Adrenal gland (tissue), 9 donors: ENCODE measurements at regions not wholly inside any gene's neighbourhood (a gene's known extent, or its start where the extent isn't known, plus 50 kb on each side); places are given as distances from the start of the nearest gene placed in this dataset.

Experiments used
- DNase-seq, 7 donors: peaks; one replicate each; pipeline ENCODE4 v3.0.0-alpha.2; 2019 to 2020
- H3K27ac ChIP-seq, 5 donors: fragments of 200-600 bp; sonication (generic) in 4 of 5; 1 replicate in 3 of 5; 2 replicates in 2 of 5; pipeline versions ENCODE4 v1.5.1 to v1.8.0; 2016 to 2020; ENCODE audit warnings: mild to moderate bottlenecking in 1 of 5
- H3K27me3 ChIP-seq: fragments of 200-600 bp; 2 replicates; pipeline ENCODE4 v1.8.0; 2021
- H3K36me3 ChIP-seq, 2 donors: fragments of 200-600 bp; replicated peaks in 1 of 2; 1 replicate in 1 of 2; 2 replicates in 1 of 2; pipeline versions ENCODE4 v1.5.1 to v1.8.0; 2018 to 2022
- H3K4me1 ChIP-seq, 2 donors: fragments of 200-600 bp; replicated peaks in 1 of 2; 1 replicate in 1 of 2; 2 replicates in 1 of 2; pipeline versions ENCODE4 v1.5.1 to v1.8.0; 2018 to 2021
- H3K4me3 ChIP-seq, 4 donors: fragments of 200-600 bp; sonication (generic) in 3 of 4; one replicate each; pipeline ENCODE4 v1.5.1; 2016 to 2018
- H3K9me3 ChIP-seq, 3 donors: fragments of 200-600 bp; sonication (generic) in 1 of 3; replicated peaks in 1 of 3; 1 replicate in 2 of 3; 2 replicates in 1 of 3; pipeline versions ENCODE4 v1.5.1 to v1.8.0; 2016 to 2021
- CTCF ChIP-seq, 6 experiments: fragments of 450-650 bp in 4 of 6; fragments of 200-600 bp in 2 of 6; sonication (generic) in 1 of 6; IDR thresholded peaks; 1 replicate in 5 of 6; 2 replicates in 1 of 6; pipeline versions ENCODE4 v1.5.1 to v1.8.0; 2016 to 2021; ENCODE audit warnings: antibody characterized with exemption in 6 of 6, mild to moderate bottlenecking in 2 of 6, moderate library complexity in 1 of 6
- POLR2A ChIP-seq, 2 donors: fragments of 450-650 bp; IDR thresholded peaks; one replicate each; pipeline ENCODE4 v1.6.1; 2017; ENCODE audit warnings: antibody characterized with exemption in 2 of 2, mild to moderate bottlenecking in 2 of 2, moderate library complexity in 1 of 2
- WGBS, 4 donors: extraction: QIAGEN DNeasy Blood & Tissue Kit in 2 of 4; methylation state at CpG; one replicate each; pipeline versions ENCODE4 v1.1.5 to v1.1.7; 2013 to 2017; 5-methylcytosine and 5-hydroxymethylcytosine counted together
- intact Hi-C, 2 donors: fragments of 100-400 bp; cut with DNase I; formaldehyde crosslinking; loops; one replicate each; pipeline versions ENCODE4 v1.14.1 to v1.15.0; 2022 to 2023
- donor health status: healthy with polysubstance abuse.
- donor health status: Bipolar disorder and iron deficiency.
- donor health status: DM: yes; HTN: yes; CAD: no.
- donor health status: DM: no; HTN: no; CAD: no.
- donor health status: DM: no; HTN: no; CAD: no.

- intact Hi-C loops, result no loop called here
- no peaks in the 10 kb centered on the region for H3K27me3 ChIP-seq
- no peak overlapping the region for H3K4me3 ChIP-seq
- WGBS, 4 donors, result 48 to 54% (median 53%) methylated on average over 9 of the region's 9 CpGs
- no peaks in the 10 kb centered on the region for H3K9me3 ChIP-seq
- H3K36me3 ChIP-seq, result no peaks in the 10 kb centered on the region
- no peak for DNase-seq
- no peak for TF ChIP-seq POLR2A (IDR thresholded peaks at IDR 0.05)
- peak; percentile 53 to 84 (median 66) for TF ChIP-seq CTCF (IDR thresholded peaks at IDR 0.05)
- no peaks in the 10 kb centered on the region for H3K4me1 ChIP-seq
- no peak overlapping the region for H3K27ac ChIP-seq
Observed at GRCh38 chr14:53295985-53296582, 143.0 kb upstream of the DDHD1 start.

- TF ChIP-seq POLR2A (IDR thresholded peaks at IDR 0.05), result no peak
- no peak for TF ChIP-seq CTCF (IDR thresholded peaks at IDR 0.05)
- H3K27me3 ChIP-seq, result no peaks in the 10 kb centered on the region
- H3K9me3 ChIP-seq, result no peaks in the 10 kb centered on the region
- no peaks in the 10 kb centered on the region for H3K36me3 ChIP-seq
- 40 to 52% (median 45%) methylated on average over 4 of the region's 4 CpGs for WGBS, 4 donors
- H3K27ac ChIP-seq, result no peak overlapping the region
- H3K4me1 ChIP-seq, result no peaks in the 10 kb centered on the region
- intact Hi-C loops, result no loop called here
- H3K4me3 ChIP-seq, result no peak overlapping the region
- peak in 6 of 7 donors; percentile 28 to 75 (median 53) for DNase-seq
Observed at GRCh38 chr14:53295372-53295771, 142.2 kb upstream of the DDHD1 start.

GRCh38 chr14:53286301-53286700, 133.2 kb upstream of the DDHD1 start:
- no peaks in the 10 kb centered on the region for H3K27me3 ChIP-seq
- H3K4me3 ChIP-seq, result no peak overlapping the region
- no peaks in the 10 kb centered on the region for H3K4me1 ChIP-seq
- no peaks in the 10 kb centered on the region for H3K36me3 ChIP-seq
- DNase-seq, result no peak
- no peaks in the 10 kb centered on the region for H3K9me3 ChIP-seq
- intact Hi-C loops, result no loop called here
- no peak overlapping the region for H3K27ac ChIP-seq
- TF ChIP-seq POLR2A (IDR thresholded peaks at IDR 0.05), result no peak
- no peak for TF ChIP-seq CTCF (IDR thresholded peaks at IDR 0.05)

- DNase-seq, result no peak
- intact Hi-C loops, result no loop called here
- no peak overlapping the region for H3K4me3 ChIP-seq
Observed at GRCh38 chr14:53285821-53286220, 132.7 kb upstream of the DDHD1 start.

More at GRCh38 chr14:53285821-53286220, 132.7 kb upstream of the DDHD1 start:
- Histone ChIP-seq H3K4me1 (no peaks in the 10 kb centered on the region), H3K9me3 (no peaks in the 10 kb centered on the region), H3K27me3 (no peaks in the 10 kb centered on the region), H3K27ac (no peak overlapping the region), H3K36me3 (no peaks in the 10 kb centered on the region)
- TF ChIP-seq CTCF (IDR thresholded peaks at IDR 0.05), result no peak
- WGBS, 4 donors, result 74 to 86% (median 78%) methylated on average over 4 of the region's 4 CpGs
